ENCODE measurements at regions not wholly inside any gene's neighbourhood (a gene's known extent, or its start where the extent isn't known, plus 50 kb on each side); places are given as distances from the start of the nearest gene placed in this dataset.

GRCh38 chr12:75881920-75882319 is 149.7 kb downstream of the PHLDA1 start:
- TF ChIP-seq CTCF (IDR thresholded peaks at IDR 0.05), result no peak
- no peak for TF ChIP-seq POLR2A (IDR thresholded peaks at IDR 0.05)

Data from breast epithelium (tissue), 3 donors.